Astrocyte (in vitro differentiated cells and primary cell): ENCODE measurements at regions not wholly inside any gene's neighbourhood (a gene's known extent, or its start where the extent isn't known, plus 50 kb on each side); places are given as distances from the start of the nearest gene placed in this dataset.

ENCODE experiments used
- DNase-seq: peaks from one replicate; pipeline ENCODE4 v3.0.0-alpha.2; 2010; ENCODE audit warnings: low read depth
- FAIRE-seq: peaks from 2 replicates; lab custom pipeline; 2011; peaks lifted over from hg19 to GRCh38; lab: Jason Lieb, UNC
- H2AFZ ChIP-seq: 2 replicates; pipeline ENCODE4 v1.6.0; 2012; ENCODE audit warnings: low read depth, low read length, inconsistent platforms
- H3K27ac ChIP-seq: 2 replicates; pipeline ENCODE4 v1.5.1; 2011; ENCODE audit warnings: low read depth, low read length, inconsistent platforms
- H3K27me3 ChIP-seq: 2 replicates; pipeline ENCODE4 v1.6.0; 2011; ENCODE audit warnings: low read length, inconsistent platforms; ENCODE audit not compliant: insufficient read depth
- H3K36me3 ChIP-seq: 2 replicates; pipeline ENCODE4 v1.5.1; 2011; ENCODE audit warnings: low read length, inconsistent platforms; ENCODE audit not compliant: insufficient read depth
- H3K4me1 ChIP-seq: 2 replicates; pipeline ENCODE4 v1.5.1; 2011; ENCODE audit warnings: low read length, inconsistent platforms; ENCODE audit not compliant: insufficient read depth
- H3K4me2 ChIP-seq: 2 replicates; pipeline ENCODE4 v1.6.0; 2012; ENCODE audit warnings: low read length, inconsistent platforms
- H3K4me3 ChIP-seq: 2 replicates; pipeline ENCODE4 v1.5.1; 2011; ENCODE audit warnings: low read depth, mild to moderate bottlenecking, low read length, inconsistent platforms; ENCODE audit not compliant: insufficient read depth
- H3K79me2 ChIP-seq: 2 replicates; pipeline ENCODE4 v1.6.0; 2012; ENCODE audit warnings: mild to moderate bottlenecking, low read length, inconsistent platforms; ENCODE audit not compliant: insufficient read depth
- H3K9ac ChIP-seq: 2 replicates; pipeline ENCODE4 v1.6.0; 2012; ENCODE audit warnings: mild to moderate bottlenecking, low read length, inconsistent platforms
- H3K9me3 ChIP-seq: 2 replicates; pipeline ENCODE4 v1.5.1; 2012; ENCODE audit warnings: low read depth, mild to moderate bottlenecking, low read length, inconsistent platforms; ENCODE audit not compliant: insufficient read depth
- H4K20me1 ChIP-seq: 2 replicates; pipeline ENCODE4 v1.6.0; 2012; ENCODE audit warnings: low read length, inconsistent platforms; ENCODE audit not compliant: insufficient read depth
- H3K27ac Mint-ChIP-seq: one replicate; pipeline ENCODE4 v1.8.0; 2021; ENCODE audit warnings: mild to moderate bottlenecking, mixed read lengths; ENCODE audit not compliant: unreplicated experiment
- H3K27me3 Mint-ChIP-seq: one replicate; pipeline ENCODE4 v1.8.0; 2021; ENCODE audit warnings: low read depth, mixed read lengths; ENCODE audit not compliant: unreplicated experiment
- H3K36me3 Mint-ChIP-seq: one replicate; pipeline ENCODE4 v1.8.0; 2021; ENCODE audit warnings: low read depth, mixed read lengths; ENCODE audit not compliant: unreplicated experiment
- H3K4me1 Mint-ChIP-seq: one replicate; pipeline ENCODE4 v1.8.0; 2021; ENCODE audit warnings: low read depth, mixed read lengths; ENCODE audit not compliant: unreplicated experiment
- H3K4me3 Mint-ChIP-seq: one replicate; pipeline ENCODE4 v1.8.0; 2021; ENCODE audit warnings: mild to moderate bottlenecking, moderate library complexity, mixed read lengths; ENCODE audit not compliant: unreplicated experiment
- H3K9me3 Mint-ChIP-seq: one replicate; pipeline ENCODE4 v1.8.0; 2021; ENCODE audit warnings: mild to moderate bottlenecking, mixed read lengths; ENCODE audit not compliant: unreplicated experiment
- EZH2 ChIP-seq: IDR thresholded peaks from 2 replicates; pipeline ENCODE4 v1.6.1; 2012; ENCODE audit warnings: mild to moderate bottlenecking, low read length, inconsistent platforms; ENCODE audit not compliant: insufficient read depth
- TF ChIP-seq, protein P1 (sequence below): IDR thresholded peaks from 2 replicates; pipeline ENCODE4 v1.5.1; 2011; ENCODE audit warnings: low read depth, mild to moderate bottlenecking, inconsistent platforms, low read length, moderate library complexity; ENCODE audit not compliant: insufficient read depth

DNA sequence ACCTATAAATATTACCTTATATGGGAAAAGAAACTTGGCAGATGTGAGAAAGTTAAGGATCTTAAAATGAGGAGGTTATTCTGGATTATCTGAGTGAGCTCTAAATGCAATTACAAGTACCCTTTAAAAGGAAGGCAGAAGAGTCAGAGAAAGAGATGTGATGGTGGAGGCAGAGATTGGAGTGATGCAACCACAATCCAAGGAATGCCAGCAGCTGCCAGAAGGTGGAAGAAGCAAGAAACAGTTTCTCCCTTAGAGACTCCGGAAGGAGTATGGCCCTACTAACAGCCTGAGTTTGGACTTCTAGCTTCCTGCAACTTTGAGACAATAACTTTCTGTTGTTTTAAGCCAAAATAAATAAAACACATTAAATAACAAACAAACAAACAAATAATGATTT lies 108.7 kb upstream of the PRLR start:
- Mint-ChIP-seq H3K27ac (no peak overlapping the region), H3K36me3 (no peaks in the 10 kb centered on the region), H3K4me3 (no peak overlapping the region), H3K4me1 (peaks cover 4% of the 10 kb centered on the region), H3K27me3 (no peaks in the 10 kb centered on the region), H3K9me3 (peaks cover 3% of the 10 kb centered on the region)
- FAIRE-seq (no peak), DNase-seq (no peak)
- Histone ChIP-seq H3K4me3 (no peak overlapping the region), H3K79me2 (no peaks in the 10 kb centered on the region), H3K9me3 (no peaks in the 10 kb centered on the region), H4K20me1 (no peaks in the 10 kb centered on the region), H2AFZ (no peak overlapping the region), H3K4me1 (no peaks in the 10 kb centered on the region), H3K36me3 (no peaks in the 10 kb centered on the region), H3K4me2 (no peak overlapping the region), H3K9ac (no peak overlapping the region), H3K27me3 (no peaks in the 10 kb centered on the region), H3K27ac (no peak overlapping the region)
- no peak for TF ChIP-seq EZH2
- TF ChIP-seq, protein P1, sequence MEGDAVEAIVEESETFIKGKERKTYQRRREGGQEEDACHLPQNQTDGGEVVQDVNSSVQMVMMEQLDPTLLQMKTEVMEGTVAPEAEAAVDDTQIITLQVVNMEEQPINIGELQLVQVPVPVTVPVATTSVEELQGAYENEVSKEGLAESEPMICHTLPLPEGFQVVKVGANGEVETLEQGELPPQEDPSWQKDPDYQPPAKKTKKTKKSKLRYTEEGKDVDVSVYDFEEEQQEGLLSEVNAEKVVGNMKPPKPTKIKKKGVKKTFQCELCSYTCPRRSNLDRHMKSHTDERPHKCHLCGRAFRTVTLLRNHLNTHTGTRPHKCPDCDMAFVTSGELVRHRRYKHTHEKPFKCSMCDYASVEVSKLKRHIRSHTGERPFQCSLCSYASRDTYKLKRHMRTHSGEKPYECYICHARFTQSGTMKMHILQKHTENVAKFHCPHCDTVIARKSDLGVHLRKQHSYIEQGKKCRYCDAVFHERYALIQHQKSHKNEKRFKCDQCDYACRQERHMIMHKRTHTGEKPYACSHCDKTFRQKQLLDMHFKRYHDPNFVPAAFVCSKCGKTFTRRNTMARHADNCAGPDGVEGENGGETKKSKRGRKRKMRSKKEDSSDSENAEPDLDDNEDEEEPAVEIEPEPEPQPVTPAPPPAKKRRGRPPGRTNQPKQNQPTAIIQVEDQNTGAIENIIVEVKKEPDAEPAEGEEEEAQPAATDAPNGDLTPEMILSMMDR: no peak

DNA sequence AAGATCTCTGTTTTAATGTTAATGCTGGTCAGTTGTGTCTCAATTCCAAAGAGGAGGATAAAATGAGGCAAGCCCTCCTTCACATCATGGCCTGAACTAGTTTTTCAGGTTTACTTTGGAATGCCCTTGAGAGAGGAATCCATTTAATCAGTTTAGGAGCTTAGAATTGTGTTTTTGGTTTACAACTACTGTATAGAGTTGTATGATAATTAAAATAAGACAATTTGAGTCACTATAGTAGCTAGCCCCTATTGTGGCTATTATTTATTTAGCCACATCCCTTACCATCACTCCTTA lies 107.8 kb upstream of the PRLR start:
- no peaks in the 10 kb centered on the region for H3K9me3 ChIP-seq
- H3K4me3 Mint-ChIP-seq: no peak overlapping the region

More for the DNA sequence above, 107.8 kb upstream of the PRLR start:
- no peak for DNase-seq
- Mint-ChIP-seq H3K27me3 (no peaks in the 10 kb centered on the region), H3K27ac (no peak overlapping the region), H3K36me3 (no peaks in the 10 kb centered on the region), H3K9me3 (no peaks in the 10 kb centered on the region), H3K4me1 (peaks cover 4% of the 10 kb centered on the region)
- Histone ChIP-seq H2AFZ (no peak overlapping the region), H3K36me3 (no peaks in the 10 kb centered on the region), H4K20me1 (no peaks in the 10 kb centered on the region), H3K27me3 (no peaks in the 10 kb centered on the region), H3K27ac (no peak overlapping the region), H3K4me1 (no peaks in the 10 kb centered on the region), H3K79me2 (no peaks in the 10 kb centered on the region), H3K4me2 (no peak overlapping the region), H3K9ac (no peak overlapping the region), H3K4me3 (no peak overlapping the region)
- TF ChIP-seq EZH2: no peak
- TF ChIP-seq, protein P1: no peak
- no peak for FAIRE-seq
